ENCODE measurements at regions not wholly inside any gene's neighbourhood (a gene's known extent, or its start where the extent isn't known, plus 50 kb on each side); places are given as distances from the start of the nearest gene placed in this dataset.

- H3K4me1 ChIP-seq: peaks cover 7% of the 10 kb centered on the region
- H3K4me3 ChIP-seq: no peak overlapping the region
- DNase-seq (no peak), ATAC-seq (peak in 1 of 2 donors; percentile 15)
- H3K27ac ChIP-seq: no peak overlapping the region
- intact Hi-C loops (cut with DNase I): no loop called here
- no peaks in the 10 kb centered on the region for H3K36me3 ChIP-seq
- TF ChIP-seq, protein P1, sequence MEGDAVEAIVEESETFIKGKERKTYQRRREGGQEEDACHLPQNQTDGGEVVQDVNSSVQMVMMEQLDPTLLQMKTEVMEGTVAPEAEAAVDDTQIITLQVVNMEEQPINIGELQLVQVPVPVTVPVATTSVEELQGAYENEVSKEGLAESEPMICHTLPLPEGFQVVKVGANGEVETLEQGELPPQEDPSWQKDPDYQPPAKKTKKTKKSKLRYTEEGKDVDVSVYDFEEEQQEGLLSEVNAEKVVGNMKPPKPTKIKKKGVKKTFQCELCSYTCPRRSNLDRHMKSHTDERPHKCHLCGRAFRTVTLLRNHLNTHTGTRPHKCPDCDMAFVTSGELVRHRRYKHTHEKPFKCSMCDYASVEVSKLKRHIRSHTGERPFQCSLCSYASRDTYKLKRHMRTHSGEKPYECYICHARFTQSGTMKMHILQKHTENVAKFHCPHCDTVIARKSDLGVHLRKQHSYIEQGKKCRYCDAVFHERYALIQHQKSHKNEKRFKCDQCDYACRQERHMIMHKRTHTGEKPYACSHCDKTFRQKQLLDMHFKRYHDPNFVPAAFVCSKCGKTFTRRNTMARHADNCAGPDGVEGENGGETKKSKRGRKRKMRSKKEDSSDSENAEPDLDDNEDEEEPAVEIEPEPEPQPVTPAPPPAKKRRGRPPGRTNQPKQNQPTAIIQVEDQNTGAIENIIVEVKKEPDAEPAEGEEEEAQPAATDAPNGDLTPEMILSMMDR (IDR thresholded peaks at IDR 0.05): no peak
- no peaks in the 10 kb centered on the region for H3K9me3 ChIP-seq
- no peaks in the 10 kb centered on the region for H3K27me3 ChIP-seq (ENCODE audit: low read depth)
Measured at GRCh38 chr1:244214009-244214967, 163.2 kb downstream of the ZBTB18 start.

DNA sequence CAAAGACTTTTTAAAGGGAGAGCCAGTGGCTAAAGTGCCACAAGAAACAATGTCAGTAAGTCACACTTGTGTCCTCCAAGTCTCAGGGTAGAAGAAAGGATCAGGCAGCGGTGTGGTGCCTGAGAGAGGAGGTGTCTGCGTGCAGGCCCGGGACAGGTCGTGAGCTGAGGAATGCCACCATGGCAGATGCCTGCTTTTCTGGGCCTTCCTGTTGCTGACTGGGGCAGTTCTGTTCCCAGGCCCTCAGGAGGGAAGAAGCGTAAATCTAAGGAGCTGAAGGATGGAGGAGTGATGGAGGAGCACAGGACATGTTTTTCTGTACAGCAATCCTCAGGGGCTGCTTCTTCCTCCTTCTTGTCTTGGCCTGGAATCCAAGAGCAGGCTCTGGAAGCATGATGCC is 165.8 kb downstream of the ZBTB18 start:
- TF ChIP-seq, protein P1 (IDR thresholded peaks at IDR 0.05): no peak
- Histone ChIP-seq H3K36me3 (no peaks in the 10 kb centered on the region), H3K4me3 (no peak overlapping the region), H3K27ac (no peak overlapping the region), H3K4me1 (no peaks in the 10 kb centered on the region), H3K9me3 (no peaks in the 10 kb centered on the region), H3K27me3 (ENCODE audit: low read depth) (no peaks in the 10 kb centered on the region)
- ATAC-seq (no peak), DNase-seq (no peak)
- intact Hi-C loops (cut with DNase I): no loop called here

DNA sequence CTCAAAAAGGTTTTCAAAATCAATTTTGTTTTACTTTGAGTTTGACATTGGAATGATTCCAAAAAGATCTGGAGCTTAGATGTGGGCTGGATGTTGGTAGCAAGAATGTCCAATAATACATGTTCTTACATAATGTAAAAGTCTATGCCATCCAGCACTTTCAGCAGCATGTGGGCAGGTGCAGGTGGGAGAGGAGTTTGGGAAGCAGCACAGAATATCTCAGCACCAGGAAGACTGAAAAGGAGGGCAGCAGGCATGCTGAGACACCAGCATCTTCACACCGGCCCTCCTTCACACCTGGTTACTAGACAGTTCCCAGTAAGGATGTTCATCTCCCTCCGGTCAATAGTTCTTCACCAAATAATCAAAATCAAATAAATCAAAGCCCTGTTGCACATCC is 166.6 kb downstream of the ZBTB18 start:
- no peaks in the 10 kb centered on the region for H3K36me3 ChIP-seq
- ATAC-seq (no peak), DNase-seq (no peak)
- H3K4me3 ChIP-seq: no peak overlapping the region
- H3K4me1 ChIP-seq: no peaks in the 10 kb centered on the region
- H3K27ac ChIP-seq: no peak overlapping the region
- TF ChIP-seq, protein P1 (IDR thresholded peaks at IDR 0.05): no peak
- H3K27me3 ChIP-seq (ENCODE audit: low read depth): no peaks in the 10 kb centered on the region
- intact Hi-C loops (cut with DNase I): no loop called here
- H3K9me3 ChIP-seq: no peaks in the 10 kb centered on the region

- ATAC-seq (no peak), DNase-seq (no peak)
- Histone ChIP-seq H3K27ac (no peak overlapping the region), H3K4me1 (no peaks in the 10 kb centered on the region), H3K27me3 (ENCODE audit: low read depth) (no peaks in the 10 kb centered on the region), H3K4me3 (no peak overlapping the region), H3K9me3 (no peaks in the 10 kb centered on the region), H3K36me3 (no peaks in the 10 kb centered on the region)
- intact Hi-C loops (cut with DNase I): no loop called here
- TF ChIP-seq, protein P1 (IDR thresholded peaks at IDR 0.05): no peak
Measured at GRCh38 chr1:244218220-244218619, 167.1 kb downstream of the ZBTB18 start.

GRCh38 chr1:244219149-244219548 is 168.1 kb downstream of the ZBTB18 start:
- intact Hi-C loops (cut with DNase I): no loop called here
- Histone ChIP-seq H3K9me3 (no peaks in the 10 kb centered on the region), H3K27me3 (ENCODE audit: low read depth) (no peaks in the 10 kb centered on the region), H3K4me3 (no peak overlapping the region), H3K4me1 (no peaks in the 10 kb centered on the region), H3K36me3 (no peaks in the 10 kb centered on the region), H3K27ac (no peak overlapping the region)
- DNase-seq (no peak), ATAC-seq (no peak)
- TF ChIP-seq, protein P1 (IDR thresholded peaks at IDR 0.05): no peak

Data from lower lobe of right lung (tissue), 2 donors.